ENCODE measurements at regions not wholly inside any gene's neighbourhood (a gene's known extent, or its start where the extent isn't known, plus 50 kb on each side); places are given as distances from the start of the nearest gene placed in this dataset.
"Not testable (repeated sequence)": the region's sequence is repeated elsewhere in the genome, so short reads cannot be mapped to it uniquely, and the experiment has no call there.

DNA sequence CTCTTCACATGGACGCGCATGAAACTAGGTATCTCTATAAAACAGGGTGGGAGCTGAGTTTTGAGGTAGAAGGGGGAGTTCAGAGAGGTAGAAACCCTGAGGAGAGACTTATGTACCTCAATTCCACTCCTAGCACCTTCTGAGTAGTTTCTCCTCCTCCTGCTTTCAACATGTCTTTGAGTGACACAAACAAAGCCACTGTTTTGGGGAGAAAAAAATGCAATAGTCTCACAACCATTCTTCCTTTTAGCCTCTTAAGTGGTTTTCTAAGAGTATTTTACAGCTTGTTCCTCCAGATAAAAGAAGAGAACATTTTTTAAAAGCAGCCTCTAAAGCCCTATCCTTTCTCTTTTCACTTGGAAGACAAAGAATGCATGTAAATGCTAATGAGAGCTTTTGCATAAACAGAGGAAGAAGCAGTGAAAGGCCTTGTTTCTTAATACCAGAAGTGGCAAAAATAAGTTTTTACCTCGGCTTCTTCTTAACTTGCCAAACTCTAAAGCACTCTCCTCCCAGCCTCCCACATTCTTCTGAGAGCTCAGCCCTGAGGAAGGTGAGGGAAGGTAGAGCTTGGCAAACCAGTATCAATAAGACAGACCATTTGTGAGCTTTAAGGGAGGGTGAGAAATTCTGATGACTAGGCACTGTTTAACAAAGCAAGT lies 1304.4 kb upstream of the ACVR2A start:
- H3K4me3 ChIP-seq (ENCODE audit: low read depth, low read length): no peak overlapping the region
- TF ChIP-seq, protein P1, sequence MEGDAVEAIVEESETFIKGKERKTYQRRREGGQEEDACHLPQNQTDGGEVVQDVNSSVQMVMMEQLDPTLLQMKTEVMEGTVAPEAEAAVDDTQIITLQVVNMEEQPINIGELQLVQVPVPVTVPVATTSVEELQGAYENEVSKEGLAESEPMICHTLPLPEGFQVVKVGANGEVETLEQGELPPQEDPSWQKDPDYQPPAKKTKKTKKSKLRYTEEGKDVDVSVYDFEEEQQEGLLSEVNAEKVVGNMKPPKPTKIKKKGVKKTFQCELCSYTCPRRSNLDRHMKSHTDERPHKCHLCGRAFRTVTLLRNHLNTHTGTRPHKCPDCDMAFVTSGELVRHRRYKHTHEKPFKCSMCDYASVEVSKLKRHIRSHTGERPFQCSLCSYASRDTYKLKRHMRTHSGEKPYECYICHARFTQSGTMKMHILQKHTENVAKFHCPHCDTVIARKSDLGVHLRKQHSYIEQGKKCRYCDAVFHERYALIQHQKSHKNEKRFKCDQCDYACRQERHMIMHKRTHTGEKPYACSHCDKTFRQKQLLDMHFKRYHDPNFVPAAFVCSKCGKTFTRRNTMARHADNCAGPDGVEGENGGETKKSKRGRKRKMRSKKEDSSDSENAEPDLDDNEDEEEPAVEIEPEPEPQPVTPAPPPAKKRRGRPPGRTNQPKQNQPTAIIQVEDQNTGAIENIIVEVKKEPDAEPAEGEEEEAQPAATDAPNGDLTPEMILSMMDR (conservative IDR thresholded peaks at IDR 0.05; ENCODE audit: low read depth, low read length): no peak
- no peak for DNase-seq (ENCODE audit: low read depth)

DNA sequence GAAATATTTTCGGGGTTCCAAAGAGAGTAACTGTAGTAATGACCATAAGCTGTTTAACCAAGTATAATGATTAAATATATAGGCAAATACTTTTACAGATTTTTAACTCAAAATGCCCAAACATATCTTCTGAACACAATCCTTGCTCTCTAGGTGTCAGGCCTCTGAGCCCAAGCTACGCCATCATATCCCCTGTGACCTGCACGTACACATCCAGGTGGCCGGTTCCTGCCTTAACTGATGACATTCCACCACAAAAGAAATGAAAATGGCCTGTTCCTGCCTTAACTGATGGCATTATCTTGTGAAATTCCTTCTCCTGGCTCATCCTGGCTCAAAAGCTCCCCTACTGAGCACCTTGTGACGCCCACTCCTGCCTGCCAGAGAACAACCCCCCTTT lies 1305.1 kb upstream of the ACVR2A start:
- DNase-seq (ENCODE audit: low read depth): not testable (repeated sequence)

DNA sequence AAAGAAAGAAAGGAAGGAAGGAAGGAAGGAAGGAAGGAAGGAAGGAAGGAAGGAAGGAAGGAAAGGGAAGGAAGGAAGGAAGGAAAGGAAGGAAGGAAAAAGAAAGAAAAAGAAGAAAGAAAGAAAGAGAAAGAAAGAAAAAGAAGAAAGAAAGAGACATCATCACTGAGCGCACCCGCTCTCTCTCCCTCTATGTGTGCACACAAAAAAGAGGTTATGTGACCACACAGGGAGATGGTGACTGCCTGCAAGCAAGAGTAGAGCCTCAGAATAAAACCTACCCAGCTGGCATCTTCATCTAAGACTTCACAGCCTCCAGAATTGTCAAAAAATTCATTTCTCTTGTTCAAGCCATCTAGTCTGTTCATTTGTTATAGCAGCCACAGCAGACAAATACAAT lies 1307.4 kb upstream of the ACVR2A start:
- no peak for DNase-seq (ENCODE audit: low read depth)

More for the DNA sequence above, 1305.1 kb upstream of the ACVR2A start:
- not testable (repeated sequence) for H3K4me3 ChIP-seq (ENCODE audit: low read depth, low read length)

GRCh38 chr2:146532509-146533147 lies 1312.2 kb upstream of the ACVR2A start:
- no peak overlapping the region for H3K4me3 ChIP-seq (ENCODE audit: low read depth, low read length)
- DNase-seq (ENCODE audit: low read depth): no peak
- TF ChIP-seq, protein P1 (conservative IDR thresholded peaks at IDR 0.05; ENCODE audit: low read depth, low read length): no peak

More for the DNA sequence above, 1307.4 kb upstream of the ACVR2A start:
- TF ChIP-seq, protein P1 (conservative IDR thresholded peaks at IDR 0.05; ENCODE audit: low read depth, low read length): no peak
- H3K4me3 ChIP-seq (ENCODE audit: low read depth, low read length): no peak overlapping the region

- no peak for DNase-seq (ENCODE audit: low read depth)
- TF ChIP-seq, protein P1 (conservative IDR thresholded peaks at IDR 0.05; ENCODE audit: low read depth, low read length): no peak
- H3K4me3 ChIP-seq (ENCODE audit: low read depth, low read length): no peak overlapping the region
Measured at GRCh38 chr2:146532009-146532408, 1312.8 kb upstream of the ACVR2A start.

DNA sequence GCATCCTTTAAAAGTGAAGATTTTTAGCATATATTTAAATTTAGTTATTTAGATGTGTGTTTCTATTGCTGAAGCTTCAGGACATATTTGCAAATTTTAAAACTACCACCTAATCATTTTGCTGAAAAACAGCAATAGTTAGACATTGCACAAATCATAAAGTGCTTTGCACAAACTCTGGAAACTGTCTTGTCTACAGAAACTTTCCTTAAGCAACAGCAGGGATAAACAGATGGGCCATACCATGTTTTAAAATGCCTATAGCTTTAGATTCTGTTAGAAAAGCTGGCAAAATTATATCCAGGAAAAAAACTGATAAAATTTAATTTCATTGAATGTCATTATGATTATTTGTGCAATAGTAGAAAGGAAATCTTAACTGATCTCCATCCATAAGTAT lies 1313.9 kb upstream of the ACVR2A start:
- H3K4me3 ChIP-seq (ENCODE audit: low read depth, low read length): no peak overlapping the region
- no peak for DNase-seq (ENCODE audit: low read depth)
- TF ChIP-seq, protein P1 (conservative IDR thresholded peaks at IDR 0.05; ENCODE audit: low read depth, low read length): no peak

DNA sequence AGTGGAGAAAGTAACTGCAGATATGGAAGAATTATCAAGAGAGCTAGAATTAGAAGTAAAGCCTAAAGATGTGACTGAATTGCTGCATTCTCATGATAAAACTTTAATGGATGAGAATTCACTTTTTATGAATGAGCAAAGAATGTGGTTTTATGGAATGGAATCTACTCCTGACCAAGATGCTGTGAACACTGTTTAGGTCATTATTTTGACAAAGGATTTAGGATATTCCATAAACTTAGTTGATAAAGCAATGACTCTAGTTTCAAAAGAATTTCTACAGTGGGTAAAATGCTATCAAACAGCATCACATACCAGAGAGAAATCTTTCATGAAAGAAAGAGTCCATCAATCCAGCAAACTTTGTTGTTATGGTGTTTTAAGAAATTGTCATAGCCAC lies 1317.7 kb upstream of the ACVR2A start:
- TF ChIP-seq, protein P1 (conservative IDR thresholded peaks at IDR 0.05; ENCODE audit: low read depth, low read length): no peak
- DNase-seq (ENCODE audit: low read depth): no peak
- H3K4me3 ChIP-seq (ENCODE audit: low read depth, low read length): no peak overlapping the region
